ENCODE measurements at regions not wholly inside any gene's neighbourhood (a gene's known extent, or its start where the extent isn't known, plus 50 kb on each side); places are given as distances from the start of the nearest gene placed in this dataset.

DNA sequence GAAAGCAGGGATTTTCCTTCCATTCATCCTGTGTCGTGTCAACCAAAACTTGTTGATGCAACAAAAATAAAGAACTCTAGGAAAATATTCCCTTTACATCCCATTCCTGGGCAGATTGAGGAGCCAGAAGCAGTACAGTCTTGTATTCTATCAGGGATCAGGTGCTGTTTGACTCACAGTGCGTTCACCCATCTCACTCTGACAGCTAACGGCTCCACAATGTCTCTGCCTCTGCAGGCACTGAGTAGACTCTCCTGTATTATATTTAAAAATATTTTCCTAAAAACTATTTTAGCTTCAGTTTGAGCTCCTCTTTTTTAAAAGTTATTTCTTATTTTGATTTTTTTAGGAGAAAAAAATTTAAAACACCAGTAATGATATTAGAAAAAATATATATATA lies 600.6 kb upstream of the SALL3 start:
- Histone ChIP-seq H3K9me3 (no peaks in the 10 kb centered on the region), H3K36me3 (no peaks in the 10 kb centered on the region), H3K4me1 (no peaks in the 10 kb centered on the region), H3K27ac (no peak overlapping the region), H3K27me3 (no peaks in the 10 kb centered on the region), H3K4me3 (no peak overlapping the region)
- WGBS, 2 donors, result 92 to 94% methylated on average over 3 of the region's 3 CpGs
- TF ChIP-seq POLR2AphosphoS5 (IDR thresholded peaks at IDR 0.05) (no peak), EP300 (IDR thresholded peaks at IDR 0.05) (no peak), POLR2A (IDR thresholded peaks at IDR 0.05) (no peak)
- TF ChIP-seq, protein P1, sequence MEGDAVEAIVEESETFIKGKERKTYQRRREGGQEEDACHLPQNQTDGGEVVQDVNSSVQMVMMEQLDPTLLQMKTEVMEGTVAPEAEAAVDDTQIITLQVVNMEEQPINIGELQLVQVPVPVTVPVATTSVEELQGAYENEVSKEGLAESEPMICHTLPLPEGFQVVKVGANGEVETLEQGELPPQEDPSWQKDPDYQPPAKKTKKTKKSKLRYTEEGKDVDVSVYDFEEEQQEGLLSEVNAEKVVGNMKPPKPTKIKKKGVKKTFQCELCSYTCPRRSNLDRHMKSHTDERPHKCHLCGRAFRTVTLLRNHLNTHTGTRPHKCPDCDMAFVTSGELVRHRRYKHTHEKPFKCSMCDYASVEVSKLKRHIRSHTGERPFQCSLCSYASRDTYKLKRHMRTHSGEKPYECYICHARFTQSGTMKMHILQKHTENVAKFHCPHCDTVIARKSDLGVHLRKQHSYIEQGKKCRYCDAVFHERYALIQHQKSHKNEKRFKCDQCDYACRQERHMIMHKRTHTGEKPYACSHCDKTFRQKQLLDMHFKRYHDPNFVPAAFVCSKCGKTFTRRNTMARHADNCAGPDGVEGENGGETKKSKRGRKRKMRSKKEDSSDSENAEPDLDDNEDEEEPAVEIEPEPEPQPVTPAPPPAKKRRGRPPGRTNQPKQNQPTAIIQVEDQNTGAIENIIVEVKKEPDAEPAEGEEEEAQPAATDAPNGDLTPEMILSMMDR (IDR thresholded peaks at IDR 0.05), result no peak
- intact Hi-C loops (cut with DNase I), result no loop called here
- DNase-seq, result no peak

DNA sequence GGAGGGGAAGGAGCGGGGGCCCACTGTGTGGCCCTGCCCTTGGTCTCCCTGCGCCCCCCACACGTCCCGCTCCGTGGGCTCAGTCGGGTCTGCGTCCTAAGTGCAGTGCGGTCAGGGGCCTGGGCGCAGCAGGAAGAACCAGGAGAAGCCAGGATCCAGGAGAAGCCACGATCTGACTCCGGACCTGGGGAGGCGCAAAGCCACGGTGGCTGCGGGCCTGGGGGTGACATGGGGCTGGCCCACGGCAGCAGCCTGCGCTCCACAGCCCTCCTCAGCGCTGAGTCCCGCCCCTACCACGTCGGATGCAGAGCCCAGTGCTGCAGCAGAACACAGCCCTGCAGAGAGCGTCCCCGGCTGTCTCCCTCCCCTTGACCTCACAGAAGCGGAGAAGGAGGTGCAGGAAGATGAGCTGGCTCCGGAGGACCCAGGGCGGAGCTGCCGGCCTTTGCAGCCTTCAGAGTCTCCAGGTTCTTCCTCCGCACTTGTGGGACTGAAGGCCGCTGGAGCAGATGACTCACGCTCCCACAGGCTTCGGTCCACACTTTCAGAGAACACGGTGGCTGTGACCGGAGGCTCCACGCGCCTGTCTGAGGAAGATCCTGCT lies 589.2 kb upstream of the SALL3 start:
- Histone ChIP-seq H3K36me3 (no peaks in the 10 kb centered on the region), H3K27me3 (no peaks in the 10 kb centered on the region), H3K27ac (no peak overlapping the region), H3K4me3 (no peak overlapping the region), H3K9me3 (no peaks in the 10 kb centered on the region), H3K4me1 (no peaks in the 10 kb centered on the region)
- 89 to 95% methylated on average over 34 of the region's 34 CpGs for WGBS, 2 donors
- no peak for DNase-seq
- TF ChIP-seq POLR2AphosphoS5 (IDR thresholded peaks at IDR 0.05), result no peak
- no peak for TF ChIP-seq POLR2A (IDR thresholded peaks at IDR 0.05)
- TF ChIP-seq, protein P1 (IDR thresholded peaks at IDR 0.05), result no peak
- TF ChIP-seq EP300 (IDR thresholded peaks at IDR 0.05), result no peak
- intact Hi-C loops (cut with DNase I), result no loop called here

DNA sequence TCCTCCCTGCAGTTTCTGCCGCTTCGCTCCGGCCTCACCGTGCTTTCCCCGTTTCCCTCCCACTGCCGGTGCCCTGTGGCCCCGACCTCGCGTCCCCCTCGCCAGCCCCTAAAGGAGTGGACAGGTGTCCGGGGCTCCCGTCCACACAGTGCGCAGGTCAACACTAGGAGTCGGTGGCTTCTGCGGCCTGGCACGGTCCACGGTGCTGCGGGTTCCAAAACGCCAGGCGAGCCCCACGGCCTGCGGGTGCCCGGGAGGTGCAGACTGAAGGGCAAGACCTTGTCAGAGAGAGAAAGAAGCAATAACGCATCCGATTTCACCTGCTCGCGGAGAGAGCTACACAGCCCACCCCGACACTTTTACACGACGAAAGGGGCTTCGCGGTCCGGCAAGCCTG lies 588.7 kb upstream of the SALL3 start:
- TF ChIP-seq POLR2AphosphoS5 (IDR thresholded peaks at IDR 0.05) (no peak), POLR2A (IDR thresholded peaks at IDR 0.05) (no peak), EP300 (IDR thresholded peaks at IDR 0.05) (no peak)
- TF ChIP-seq, protein P1 (IDR thresholded peaks at IDR 0.05), result no peak
- intact Hi-C loops (cut with DNase I), result no loop called here
- H3K36me3 ChIP-seq, result no peaks in the 10 kb centered on the region
- 93 to 95% methylated on average over 33 of the region's 33 CpGs for WGBS, 2 donors
- no peaks in the 10 kb centered on the region for H3K4me1 ChIP-seq
- no peak overlapping the region for H3K27ac ChIP-seq
- no peaks in the 10 kb centered on the region for H3K9me3 ChIP-seq
- H3K27me3 ChIP-seq, result no peaks in the 10 kb centered on the region
- no peak for DNase-seq
- H3K4me3 ChIP-seq, result no peak overlapping the region

DNA sequence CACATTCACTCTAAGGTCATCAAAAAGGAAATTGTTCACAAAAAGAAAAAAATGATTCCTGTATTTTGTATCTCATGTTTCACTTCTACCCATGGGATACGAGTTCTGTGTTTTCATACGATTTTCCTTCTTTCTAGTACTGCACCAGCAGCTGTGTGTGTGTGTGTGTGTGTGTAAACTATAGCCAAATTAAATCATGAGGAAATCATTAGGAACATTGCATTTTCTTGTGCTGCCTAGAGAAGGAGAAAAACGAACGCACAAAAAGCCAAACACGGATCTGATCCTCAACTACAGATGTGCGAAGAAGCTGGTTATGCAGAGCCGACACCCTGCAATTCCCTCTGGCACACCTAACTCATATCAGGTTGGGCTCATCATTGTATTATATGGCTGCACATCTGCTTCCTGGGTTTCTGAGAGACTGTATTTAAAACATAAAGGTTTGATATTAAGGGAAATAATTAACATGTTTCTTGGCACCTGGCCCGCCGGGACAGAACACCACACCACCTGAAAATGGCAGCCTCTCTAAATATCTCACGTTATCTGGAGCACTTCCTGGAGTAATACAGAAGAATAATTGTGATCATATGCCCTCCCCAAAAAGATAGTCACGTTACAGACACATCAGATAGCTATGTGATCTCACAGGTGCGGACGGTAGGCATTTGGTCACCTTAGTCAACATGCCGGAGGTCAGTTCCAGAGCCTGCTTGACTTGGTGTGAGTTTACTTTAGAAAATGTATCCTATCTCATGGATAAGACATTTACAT lies 586.3 kb upstream of the SALL3 start:
- Histone ChIP-seq H3K4me3 (no peak overlapping the region), H3K27ac (no peak overlapping the region), H3K36me3 (no peaks in the 10 kb centered on the region), H3K9me3 (peaks cover 0 to 2% (median 0%) of the 10 kb centered on the region in 4 donors), H3K4me1 (no peaks in the 10 kb centered on the region), H3K27me3 (peaks cover 0 to 3% (median 0%) of the 10 kb centered on the region in 3 donors)
- intact Hi-C loops (cut with DNase I), result no loop called here
- TF ChIP-seq EP300 (IDR thresholded peaks at IDR 0.05) (no peak), POLR2AphosphoS5 (IDR thresholded peaks at IDR 0.05) (no peak), POLR2A (IDR thresholded peaks at IDR 0.05) (no peak)
- TF ChIP-seq, protein P1 (IDR thresholded peaks at IDR 0.05), result no peak
- 57 to 70% methylated on average over 14 of the region's 14 CpGs for WGBS, 2 donors
- DNase-seq, result no peak

All from sigmoid colon (tissue), 6 donors.